HG02798 (cell line): ENCODE measurements at regions not wholly inside any gene's neighbourhood (a gene's known extent, or its start where the extent isn't known, plus 50 kb on each side); places are given as distances from the start of the nearest gene placed in this dataset.
"Not testable (repeated sequence)": the region's sequence is repeated elsewhere in the genome, so short reads cannot be mapped to it uniquely, and the experiment has no call there.

Source experiments
- ATAC-seq: cut with Tn5 transposase; IDR thresholded peaks from one replicate; pipeline ENCODE4 v1.9.1; 2021; ENCODE audit warnings: mild to moderate bottlenecking; ENCODE audit not compliant: unreplicated experiment, poor library complexity

- not testable (repeated sequence) for ATAC-seq
Measured at GRCh38 chr20:26373066-26373465, 676.4 kb upstream of the ZNF337 start.

GRCh38 chr20:26354511-26354910 is 657.9 kb upstream of the ZNF337 start:
- no peak for ATAC-seq

GRCh38 chr20:26347396-26347795 is 650.7 kb upstream of the ZNF337 start:
- ATAC-seq: no peak

- not testable (repeated sequence) for ATAC-seq
Measured at GRCh38 chr20:26340460-26341065, 643.9 kb upstream of the ZNF337 start.

GRCh38 chr20:26324177-26324576 is 627.5 kb upstream of the ZNF337 start:
- ATAC-seq: no peak

GRCh38 chr20:26315054-26315453 is 618.4 kb upstream of the ZNF337 start:
- ATAC-seq: no peak

GRCh38 chr20:26309720-26310119 is 613.1 kb upstream of the ZNF337 start:
- not testable (repeated sequence) for ATAC-seq

GRCh38 chr20:26308961-26309360 is 612.3 kb upstream of the ZNF337 start:
- ATAC-seq: no peak

- no peak for ATAC-seq
Measured at GRCh38 chr20:26295006-26295405, 598.4 kb upstream of the ZNF337 start.

- ATAC-seq: not testable (repeated sequence)
Measured at GRCh38 chr20:26288379-26289061, 591.9 kb upstream of the ZNF337 start.

- ATAC-seq: no peak
Measured at GRCh38 chr20:26279238-26279637, 582.6 kb upstream of the ZNF337 start.

- no peak for ATAC-seq
Measured at GRCh38 chr20:26277339-26277738, 580.7 kb upstream of the ZNF337 start.

- no peak for ATAC-seq
Measured at GRCh38 chr20:26276554-26277210, 580.0 kb upstream of the ZNF337 start.

- ATAC-seq: not testable (repeated sequence)
Measured at GRCh38 chr20:26268762-26269161, 572.1 kb upstream of the ZNF337 start.

- ATAC-seq: not testable (repeated sequence)
Measured at GRCh38 chr20:26260925-26261324, 564.3 kb upstream of the ZNF337 start.

GRCh38 chr20:26252311-26252975 is 555.8 kb upstream of the ZNF337 start:
- ATAC-seq: not testable (repeated sequence)

GRCh38 chr20:26251376-26251775 is 554.7 kb upstream of the ZNF337 start:
- ATAC-seq: not testable (repeated sequence)

GRCh38 chr20:26250249-26251114 is 553.8 kb upstream of the ZNF337 start:
- not testable (repeated sequence) for ATAC-seq

- ATAC-seq: no peak
Measured at GRCh38 chr20:26243731-26244130, 547.1 kb upstream of the ZNF337 start.

- ATAC-seq: not testable (repeated sequence)
Measured at GRCh38 chr20:26220609-26221008, 524.0 kb upstream of the ZNF337 start.
